Esophagus mucosa (tissue), 1 donor: ENCODE measurements at regions not wholly inside any gene's neighbourhood (a gene's known extent, or its start where the extent isn't known, plus 50 kb on each side); places are given as distances from the start of the nearest gene placed in this dataset.
"Not testable (repeated sequence)": the region's sequence is repeated elsewhere in the genome, so short reads cannot be mapped to it uniquely, and the experiment has no call there.

Source experiments
- ATAC-seq: fragments of 200-7000 bp; cut with Tn5 transposase; one replicate; pipeline ENCODE4 v1.9.1; 2020
- donor health status: DM: yes; HTN: yes; CAD: no.

GRCh38 chr3:35439663-35440062, 199.7 kb upstream of the ARPP21 start:
- ATAC-seq: no peak

DNA sequence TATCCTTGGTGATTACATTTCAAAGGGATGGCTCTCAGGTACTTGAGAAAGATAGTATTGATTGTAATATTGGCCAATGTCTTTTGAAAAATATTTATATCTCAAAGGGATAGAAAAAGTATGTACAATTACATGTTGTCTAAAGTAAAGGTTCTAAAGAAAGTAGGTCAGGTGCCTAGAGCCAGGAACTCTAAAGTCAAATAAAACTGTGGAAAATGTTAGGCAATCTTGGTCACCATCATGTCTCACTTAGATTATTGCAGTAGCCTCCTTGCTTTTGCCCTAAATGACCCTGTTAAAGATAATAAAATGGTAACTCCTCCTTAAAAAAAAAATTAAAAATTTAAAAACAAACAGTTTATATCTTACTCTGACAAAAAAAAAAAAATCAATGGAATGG, 198.5 kb upstream of the ARPP21 start:
- no peak for ATAC-seq

DNA sequence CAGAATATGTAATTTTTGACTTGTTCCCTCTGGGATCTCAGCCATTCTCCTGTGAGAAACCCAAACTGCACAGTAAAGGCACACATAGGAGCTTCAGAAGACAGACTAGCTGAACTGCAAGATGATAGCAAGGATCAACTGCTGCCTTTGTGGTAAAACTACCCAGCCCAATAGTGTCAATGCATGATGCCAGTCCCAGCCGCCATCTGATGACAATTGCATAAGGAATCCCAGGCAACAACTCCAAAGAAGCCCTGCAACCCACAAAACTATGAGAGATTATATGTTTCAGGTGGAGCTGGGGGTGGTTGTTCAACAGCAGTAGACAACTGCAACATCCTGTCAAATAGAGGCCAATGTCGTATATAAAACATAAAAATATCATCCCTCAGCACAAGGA, 192.4 kb upstream of the ARPP21 start:
- no peak for ATAC-seq

DNA sequence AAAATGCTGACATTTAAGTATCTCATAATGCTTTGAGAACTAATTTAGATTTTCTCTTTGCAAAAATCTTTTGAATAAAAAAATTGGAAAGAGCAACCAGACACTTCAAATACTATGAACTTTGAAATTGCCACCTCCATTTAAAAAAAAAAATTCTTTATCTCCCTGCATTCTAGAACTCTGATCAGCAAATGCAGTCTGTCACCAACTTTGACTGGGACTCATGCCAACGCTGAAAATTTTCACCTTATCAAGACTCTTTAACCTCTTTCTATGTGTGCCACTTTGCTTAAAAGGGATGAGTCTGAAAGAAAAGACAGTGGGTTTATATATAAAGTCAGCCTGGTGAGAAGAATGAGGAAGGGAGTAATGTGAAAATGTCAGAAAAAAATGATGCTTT, 191.2 kb upstream of the ARPP21 start:
- ATAC-seq: no peak

DNA sequence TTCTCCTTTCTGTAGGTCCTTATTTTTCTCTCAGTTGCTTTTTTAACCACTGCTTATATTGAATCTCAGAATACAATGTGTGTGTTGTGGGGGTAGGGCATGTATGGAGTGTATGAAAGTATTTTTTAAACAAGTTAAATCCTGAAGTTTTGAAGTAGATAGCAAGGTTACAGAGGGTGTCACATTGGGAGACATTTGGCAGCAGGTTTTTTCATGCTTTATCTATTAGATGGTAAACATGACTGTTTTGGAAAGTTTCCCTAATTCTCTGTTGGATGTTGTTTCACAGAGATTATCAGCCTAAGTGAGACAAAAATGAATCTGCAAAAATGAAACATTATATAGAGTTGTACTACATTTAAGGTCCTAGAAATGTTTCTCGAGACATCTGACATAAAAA, 190.6 kb upstream of the ARPP21 start:
- no peak for ATAC-seq

GRCh38 chr3:35454819-35455218, 184.5 kb upstream of the ARPP21 start:
- not testable (repeated sequence) for ATAC-seq

DNA sequence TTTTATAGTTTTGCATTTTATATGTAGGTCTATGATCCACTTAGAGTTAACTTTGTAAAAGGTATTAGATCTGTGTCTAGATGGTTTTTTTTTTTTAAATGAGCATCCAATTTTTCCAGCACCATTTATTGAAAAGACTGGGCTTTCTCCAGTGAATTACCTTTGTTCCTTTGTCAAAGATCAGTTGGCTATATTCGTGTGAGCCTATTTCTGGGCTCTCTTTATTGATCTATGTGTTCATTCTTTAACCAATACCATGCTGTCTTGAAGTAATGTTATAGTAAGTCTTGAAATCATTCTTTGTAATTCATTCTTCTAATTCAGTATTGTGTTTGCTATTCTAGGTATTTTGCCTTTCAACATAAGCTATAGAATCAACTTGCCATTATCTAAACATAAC, 165.4 kb upstream of the ARPP21 start:
- ATAC-seq: no peak

DNA sequence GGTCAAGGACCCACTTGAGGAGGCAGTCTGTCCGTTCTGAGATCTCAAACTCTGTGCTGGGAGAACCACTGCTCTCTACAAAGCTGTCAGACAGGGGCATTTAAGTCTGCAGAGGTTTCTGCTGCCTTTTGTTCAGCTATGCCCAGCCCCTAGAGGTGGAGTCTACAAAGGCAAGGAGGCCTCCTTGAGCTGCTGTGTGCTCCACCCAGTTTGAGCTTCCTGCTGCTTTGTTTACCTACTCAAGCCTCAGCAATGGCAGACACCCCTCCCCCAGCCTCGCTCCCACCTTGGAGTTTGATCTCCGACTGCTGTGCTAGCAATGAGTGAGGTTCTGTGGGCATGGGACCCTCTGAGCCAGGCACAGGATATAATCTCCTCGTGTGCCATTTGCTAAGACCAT, 156.8 kb upstream of the ARPP21 start:
- not testable (repeated sequence) for ATAC-seq

GRCh38 chr3:35483131-35483530, 156.2 kb upstream of the ARPP21 start:
- ATAC-seq: no peak

DNA sequence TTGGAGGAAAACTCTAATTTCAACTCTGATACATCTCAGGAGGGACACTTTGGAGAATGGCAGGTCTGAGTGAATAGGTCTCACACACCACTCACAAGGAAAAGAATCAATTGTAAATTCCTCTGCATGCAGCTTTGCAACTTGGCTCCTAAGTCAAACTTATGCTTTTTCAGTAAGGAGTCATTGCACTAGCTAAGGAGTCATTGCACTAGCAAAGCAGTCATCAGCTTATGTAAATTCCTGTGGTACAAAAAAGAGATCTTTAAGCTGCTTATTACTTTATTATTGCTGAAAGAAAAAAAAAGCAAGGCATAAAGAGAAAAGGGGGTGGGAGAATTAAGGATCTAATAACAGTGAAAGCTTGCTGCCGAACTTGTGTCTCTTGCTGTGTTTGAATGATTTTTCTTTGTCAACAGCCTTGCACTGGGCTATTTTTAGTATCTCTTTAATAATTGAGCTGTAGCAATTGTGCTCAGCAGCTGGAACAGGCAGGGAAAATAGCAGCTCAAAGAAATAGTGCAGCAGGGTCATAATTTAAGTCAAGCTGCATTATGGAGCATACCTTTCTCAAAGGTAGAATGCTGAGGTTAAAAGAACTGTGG, 154.3 kb upstream of the ARPP21 start:
- ATAC-seq: no peak

- ATAC-seq: no peak
Observed at GRCh38 chr3:35486295-35486694, 153.0 kb upstream of the ARPP21 start.

DNA sequence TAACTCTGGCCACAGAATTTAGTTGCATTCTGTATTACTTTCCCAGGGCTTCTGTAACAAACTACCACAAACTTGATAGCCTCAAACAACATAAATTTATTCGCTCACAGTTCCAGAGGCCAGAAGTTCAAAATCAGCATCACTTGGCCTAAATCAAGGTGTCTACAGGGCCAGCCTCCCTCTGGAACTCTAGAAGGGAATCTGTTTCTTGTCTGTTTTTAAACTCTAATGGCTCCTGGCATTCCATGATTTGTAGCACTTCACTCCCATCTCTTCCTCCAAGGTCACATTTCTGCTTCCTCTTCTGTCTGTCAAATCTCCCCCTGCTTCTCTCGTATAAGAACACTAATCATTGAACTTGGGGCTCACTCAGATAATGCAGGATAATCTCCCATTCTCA, 151.9 kb upstream of the ARPP21 start:
- no peak for ATAC-seq

DNA sequence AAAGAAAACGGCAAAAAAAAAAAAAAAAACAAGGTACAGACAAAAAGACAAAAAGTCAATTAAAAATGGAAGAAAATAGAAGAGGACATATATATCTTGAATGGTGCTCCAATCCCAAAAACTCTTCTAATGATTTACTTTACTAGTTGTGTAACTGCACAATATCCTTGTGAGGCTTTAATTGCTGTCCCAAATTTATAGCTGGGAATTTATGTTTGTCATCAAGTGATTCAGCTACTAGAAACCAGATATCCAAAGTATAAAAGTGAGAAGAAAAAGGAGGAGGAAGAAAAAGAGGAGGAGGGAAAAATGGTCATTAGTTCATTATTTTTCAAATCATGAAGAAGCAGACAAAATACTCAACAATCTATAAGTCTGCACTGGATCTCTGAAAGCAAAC, 150.8 kb upstream of the ARPP21 start:
- no peak for ATAC-seq

DNA sequence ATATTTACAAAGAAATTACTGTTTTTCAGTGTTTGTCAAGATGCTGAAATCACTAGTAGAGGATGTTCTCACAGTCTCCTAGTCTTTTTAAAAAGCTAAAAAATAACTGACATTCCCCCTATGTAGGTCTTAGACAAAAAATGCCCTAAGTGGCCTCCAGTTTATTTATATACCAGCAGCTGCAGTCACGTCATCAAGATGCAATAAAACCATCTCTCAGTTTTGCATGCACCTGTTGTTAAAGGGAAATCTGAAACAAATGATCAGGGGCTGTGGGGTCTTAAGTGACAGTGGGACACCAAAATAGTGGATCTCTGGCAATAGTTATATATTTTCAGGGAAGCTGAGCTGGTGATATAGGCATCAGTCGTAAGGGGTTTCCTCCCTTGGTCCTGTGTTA, 146.5 kb upstream of the ARPP21 start:
- no peak for ATAC-seq

GRCh38 chr3:35498506-35499210, 140.7 kb upstream of the ARPP21 start:
- no peak for ATAC-seq

DNA sequence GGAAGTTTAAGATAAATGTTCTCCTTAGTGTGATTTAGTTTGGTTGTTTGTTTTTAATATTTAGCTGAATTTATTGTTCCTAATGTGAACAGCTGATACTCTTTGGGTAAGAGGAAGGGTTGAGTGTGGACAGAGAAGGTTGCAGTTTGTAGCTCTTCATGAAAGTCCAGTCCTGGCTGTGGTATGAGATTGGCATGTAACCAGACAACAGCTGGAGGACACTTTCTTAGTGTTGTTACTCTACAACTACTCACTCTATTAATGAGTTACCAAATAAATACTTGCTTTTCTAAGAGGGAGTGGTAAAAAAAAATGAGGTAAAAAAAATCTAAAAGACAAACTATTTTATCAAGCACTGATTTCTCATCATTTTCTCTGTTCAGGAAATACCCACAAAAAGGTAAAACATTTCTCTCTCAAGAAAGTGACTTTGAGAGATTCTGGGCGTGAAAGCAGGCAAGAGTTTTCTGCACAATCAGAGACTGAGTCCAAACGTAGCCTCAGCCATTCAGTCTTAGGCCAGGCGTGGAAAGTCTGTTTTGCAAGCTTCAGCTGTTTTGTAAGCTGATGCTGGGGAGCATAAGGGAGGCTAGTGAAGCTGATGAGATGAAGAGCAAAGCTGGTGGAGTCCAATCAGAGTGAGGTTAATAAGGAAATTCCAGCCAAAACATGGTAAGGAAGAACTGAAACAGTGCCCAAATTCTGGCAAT, 138.5 kb upstream of the ARPP21 start:
- ATAC-seq: no peak

DNA sequence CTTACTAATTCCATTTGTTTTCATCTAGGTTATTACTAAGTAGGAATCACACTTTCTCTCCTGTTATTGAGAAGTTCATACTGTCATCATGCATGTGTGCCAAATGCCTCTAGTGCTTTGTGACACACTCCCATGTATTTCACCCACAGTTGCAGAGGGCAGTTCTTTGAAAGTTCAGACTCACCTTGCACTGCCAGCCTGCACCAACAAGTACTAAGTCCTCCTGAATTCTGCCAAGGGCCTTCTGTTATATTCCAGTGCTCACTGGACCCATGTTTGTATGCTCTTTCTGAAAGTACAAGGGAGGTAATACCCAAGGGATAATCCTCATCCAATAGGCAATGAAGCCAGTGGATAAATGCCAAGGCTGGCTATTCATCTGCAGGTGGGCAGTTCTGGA, 136.6 kb upstream of the ARPP21 start:
- no peak for ATAC-seq

DNA sequence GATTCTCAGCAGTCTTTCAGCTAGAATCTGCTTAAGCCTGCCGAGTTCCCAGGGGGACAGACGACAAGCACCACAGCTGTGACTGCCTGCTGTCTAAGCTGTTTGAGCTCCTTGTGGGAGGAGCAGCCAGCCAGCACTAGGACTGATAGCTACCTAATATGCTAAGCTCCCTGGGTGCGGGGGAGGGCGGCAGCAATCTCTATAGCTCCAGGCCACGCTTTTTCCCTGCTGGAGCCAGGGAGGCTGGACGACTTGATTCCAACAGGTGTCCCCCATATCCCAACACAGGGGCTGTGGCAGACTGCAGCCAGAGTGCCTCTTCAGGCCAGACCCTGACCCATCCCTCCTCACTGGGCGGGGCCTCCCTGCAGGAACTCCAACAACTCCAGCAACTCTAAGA, 134.1 kb upstream of the ARPP21 start:
- no peak for ATAC-seq

DNA sequence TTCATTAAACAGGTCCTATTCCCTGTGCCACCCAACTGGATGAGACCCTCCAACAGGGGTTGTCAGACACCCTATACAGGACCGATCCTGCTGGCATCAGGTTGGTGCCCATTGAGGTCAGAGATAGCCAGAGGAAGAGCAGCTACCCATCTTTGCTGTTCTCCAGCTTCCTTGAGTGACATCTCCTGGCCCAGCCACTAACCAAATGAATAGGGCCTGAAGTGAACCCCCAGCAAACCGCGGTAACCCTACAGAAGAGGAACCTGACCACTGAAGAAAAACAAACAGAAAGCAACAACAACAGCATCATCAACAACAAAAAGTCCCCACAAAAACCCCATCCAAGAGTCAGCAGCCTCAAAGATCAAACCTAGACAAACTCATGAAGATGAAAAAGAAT, 133.6 kb upstream of the ARPP21 start:
- ATAC-seq: no peak

DNA sequence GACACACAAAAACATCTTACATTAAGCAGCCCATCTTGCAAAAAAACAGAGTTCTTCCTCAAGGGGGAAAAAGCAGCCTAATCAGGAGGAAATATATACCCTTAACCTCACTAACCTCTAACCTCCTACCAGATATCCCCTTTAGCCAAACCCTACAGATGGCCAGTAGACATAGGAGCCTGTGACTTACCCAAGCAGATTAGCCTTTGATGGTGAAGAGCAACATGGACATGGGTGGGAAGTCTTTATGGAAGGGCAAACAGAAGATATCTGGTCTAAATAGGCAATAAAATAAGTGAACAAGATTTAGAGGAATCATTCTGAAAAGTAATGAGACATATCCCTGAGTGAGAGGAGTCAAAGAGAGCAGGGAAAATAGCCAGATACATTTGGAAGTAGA, 119.4 kb upstream of the ARPP21 start:
- no peak for ATAC-seq

DNA sequence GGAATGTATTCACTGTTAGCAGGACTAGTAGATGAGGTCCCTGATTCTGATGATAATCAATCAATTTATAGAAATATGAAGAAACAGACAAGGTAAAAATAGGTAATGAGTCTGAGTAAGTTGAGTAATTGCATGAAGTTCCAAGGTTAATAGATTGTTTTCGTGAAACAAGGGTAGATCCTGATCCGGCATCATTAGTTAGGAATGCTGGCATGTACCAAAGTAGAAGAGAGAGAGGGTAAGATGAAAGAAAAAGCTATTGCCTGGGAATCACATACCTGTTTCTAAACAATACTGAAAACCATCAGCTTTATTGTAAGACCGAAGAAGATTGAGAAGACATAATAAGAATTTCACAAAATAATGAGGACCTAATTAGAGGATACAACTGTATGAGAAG, 118.1 kb upstream of the ARPP21 start:
- ATAC-seq: no peak

DNA sequence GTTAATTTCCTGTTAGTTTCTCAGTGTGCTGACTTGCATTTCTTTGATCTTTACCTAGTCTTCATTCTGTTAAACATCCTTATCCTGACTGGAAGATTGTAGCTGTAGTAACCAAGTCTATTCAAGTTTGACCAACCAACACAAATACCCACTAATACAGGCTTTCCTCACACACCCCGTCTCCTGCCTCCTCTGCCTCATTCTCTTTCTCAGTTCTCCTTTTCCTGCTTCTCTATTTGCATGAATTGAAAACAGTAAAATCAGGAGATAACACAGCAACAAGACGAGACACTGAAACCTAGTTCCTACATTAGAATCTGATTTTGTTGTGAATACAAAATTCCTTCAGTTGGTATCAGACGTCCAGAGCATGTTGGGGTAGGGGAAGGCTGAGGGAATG, 116.9 kb upstream of the ARPP21 start:
- no peak for ATAC-seq

DNA sequence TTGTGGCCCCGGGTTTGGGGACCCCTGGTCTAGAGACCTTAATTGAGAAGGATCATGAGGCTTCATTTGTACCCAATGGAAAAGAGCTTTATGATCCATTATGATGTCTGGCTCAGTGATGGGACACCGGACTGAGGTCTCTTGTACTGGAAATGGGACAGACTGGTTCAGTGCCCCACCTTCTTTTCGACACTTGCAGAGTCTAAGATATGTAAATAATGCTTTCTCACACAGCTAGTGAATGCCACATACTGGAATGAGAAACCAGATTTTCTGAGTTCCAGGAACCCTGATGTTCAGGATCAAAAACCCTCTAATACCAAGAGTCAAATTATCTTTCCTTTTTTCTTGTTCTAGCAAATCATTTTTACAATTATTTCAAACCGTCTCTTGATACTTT, 116.3 kb upstream of the ARPP21 start:
- ATAC-seq: no peak

DNA sequence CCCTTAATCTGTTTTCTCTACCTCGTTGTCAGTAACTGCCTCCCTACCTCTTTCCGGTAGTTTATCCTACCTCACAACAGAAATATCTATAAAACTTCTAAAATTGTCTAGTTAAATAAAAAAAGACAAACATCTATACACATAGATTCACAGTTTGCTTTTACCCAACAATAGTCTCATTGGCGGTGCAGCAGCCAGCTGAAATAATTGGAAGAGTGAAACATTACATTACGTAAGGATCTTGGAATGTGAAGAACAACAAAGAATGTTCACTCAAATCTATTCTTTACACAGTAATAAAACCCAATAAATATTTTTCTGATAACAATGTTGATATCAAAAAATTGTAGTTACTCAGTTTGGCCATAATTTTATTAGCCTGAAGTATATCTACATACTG, 115.5 kb upstream of the ARPP21 start:
- ATAC-seq: no peak
